OCI-LY7 (cell line): ENCODE measurements at regions not wholly inside any gene's neighbourhood (a gene's known extent, or its start where the extent isn't known, plus 50 kb on each side); places are given as distances from the start of the nearest gene placed in this dataset.
"Not testable (repeated sequence)": the region's sequence is repeated elsewhere in the genome, so short reads cannot be mapped to it uniquely, and the experiment has no call there.

Experiments
- BruUV-seq: library from RNA; stranded (reverse); fragments of 400-500 nt; replicated peaks from 2 replicates; lab custom pipeline; 2021; lab: Mats Ljungman, UMichigan
- CTCF ChIA-PET: fragments of 300-600 bp; sonication (Branson Sonifier 250); formaldehyde crosslinking; loops from one replicate; lab custom pipeline; 2022; ENCODE audit warnings: antibody characterized with exemption; ENCODE audit not compliant: unreplicated experiment; lab: Charles Lee
- POLR2A ChIA-PET: fragments of 300-600 bp; sonication (Branson Sonifier 250); formaldehyde crosslinking; loops from one replicate; lab custom pipeline; 2022; ENCODE audit warnings: antibody characterized with exemption; lab: Charles Lee
- DNase-seq: peaks from one replicate; pipeline ENCODE4 v3.0.0-alpha.2; 2015; ENCODE audit warnings: low spot score
- H2AFZ ChIP-seq: fragments of 200-600 bp; sonication (generic), shearing (Covaris generic); 2 replicates; pipeline ENCODE4 v1.6.1; 2014; ENCODE audit warnings: mild to moderate bottlenecking, antibody characterized with exemption, low read length, moderate library complexity
- H3K27ac ChIP-seq: fragments of 200-600 bp; sonication (generic); 2 replicates; pipeline ENCODE4 v1.5.1; 2014; ENCODE audit warnings: mixed run types, low read depth, mild to moderate bottlenecking, moderate library complexity, low read length, inconsistent platforms; ENCODE audit not compliant: poor library complexity, severe bottlenecking
- H3K36me3 ChIP-seq: fragments of 200-600 bp; sonication (generic); 2 replicates; pipeline ENCODE4 v1.6.1; 2014; ENCODE audit warnings: mild to moderate bottlenecking, antibody characterized with exemption, low read length, moderate library complexity, mixed read lengths; ENCODE audit not compliant: insufficient read depth
- H3K4me1 ChIP-seq: fragments of 200-600 bp; sonication (generic); 2 replicates; pipeline ENCODE4 v1.5.1; 2014; ENCODE audit warnings: mild to moderate bottlenecking, low read length; ENCODE audit not compliant: insufficient read depth, poor library complexity, severe bottlenecking
- H3K4me2 ChIP-seq: fragments of 200-600 bp; sonication (generic); 2 replicates; pipeline ENCODE4 v1.6.1; 2014; ENCODE audit warnings: mild to moderate bottlenecking, low read length
- H3K4me3 ChIP-seq: fragments of 200-600 bp; sonication (generic); 2 replicates; pipeline ENCODE4 v1.5.1; 2014; ENCODE audit warnings: mild to moderate bottlenecking, low read depth, low read length; ENCODE audit not compliant: poor library complexity, severe bottlenecking
- H3K79me2 ChIP-seq: fragments of 200-600 bp; sonication (generic); 2 replicates; pipeline ENCODE4 v1.6.1; 2016; ENCODE audit warnings: low read depth, mild to moderate bottlenecking, low read length, moderate library complexity, mixed read lengths; ENCODE audit not compliant: insufficient read depth
- H3K9me2 ChIP-seq: fragments of 200-600 bp; sonication (generic); 2 replicates; pipeline ENCODE4 v1.6.1; 2016; ENCODE audit warnings: mild to moderate bottlenecking, low read length, mixed read lengths; ENCODE audit not compliant: insufficient read depth
- H3K9me3 ChIP-seq: fragments of 200-600 bp; sonication (generic); 2 replicates; pipeline ENCODE4 v1.6.1; 2014; ENCODE audit warnings: mild to moderate bottlenecking, mixed run types, low read length, mixed read lengths
- H4K20me1 ChIP-seq: fragments of 200-600 bp; sonication (generic); 2 replicates; pipeline ENCODE4 v1.6.1; 2014; ENCODE audit warnings: mild to moderate bottlenecking, antibody characterized with exemption, low read length, moderate library complexity, mixed read lengths; ENCODE audit not compliant: insufficient read depth
- EZH2phosphoT487 ChIP-seq: fragments of 200-600 bp; sonication (generic); IDR thresholded peaks from 2 replicates; pipeline ENCODE4 v1.6.1; 2018; ENCODE audit warnings: low read depth, borderline replicate concordance, mild to moderate bottlenecking, mixed run types, antibody characterized with exemption, low read length, moderate library complexity, mixed read lengths
- intact Hi-C: fragments of 100-400 bp; cut with micrococcal nuclease; formaldehyde crosslinking; loops from one replicate; pipeline ENCODE4 v1.10.0; 2022; ENCODE audit not compliant: unreplicated experiment
- TF ChIP-seq, protein P1 (sequence below): fragments of 200-600 bp; sonication (generic); conservative IDR thresholded peaks from 2 replicates; pipeline ENCODE4 v1.5.1; 2014; ENCODE audit warnings: mild to moderate bottlenecking, antibody characterized with exemption, low read length, moderate library complexity, mixed read lengths

DNA sequence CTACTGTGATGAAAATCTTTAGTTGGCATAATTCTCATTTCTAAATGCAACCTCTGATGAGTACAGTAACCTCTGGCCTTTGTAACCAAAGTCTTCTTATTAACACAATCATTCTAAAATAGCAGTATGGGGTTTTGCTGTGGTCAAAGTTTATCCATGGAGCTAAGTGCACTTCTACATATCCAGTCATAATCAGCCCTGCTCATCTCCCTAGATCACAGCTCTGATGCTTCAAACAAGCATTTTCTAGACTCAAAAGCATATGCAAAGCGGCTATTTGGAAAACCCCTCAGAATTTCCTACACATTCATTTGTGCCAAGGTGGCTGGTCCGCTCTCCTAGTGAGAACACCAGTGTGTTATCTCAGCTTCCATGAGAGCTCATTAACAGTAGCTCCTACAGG lies 418.6 kb downstream of the MRPL39 start:
- CTCF ChIA-PET = no interaction called here
- no peak for DNase-seq
- H2AFZ ChIP-seq = no peak overlapping the region
- TF ChIP-seq, protein P1, sequence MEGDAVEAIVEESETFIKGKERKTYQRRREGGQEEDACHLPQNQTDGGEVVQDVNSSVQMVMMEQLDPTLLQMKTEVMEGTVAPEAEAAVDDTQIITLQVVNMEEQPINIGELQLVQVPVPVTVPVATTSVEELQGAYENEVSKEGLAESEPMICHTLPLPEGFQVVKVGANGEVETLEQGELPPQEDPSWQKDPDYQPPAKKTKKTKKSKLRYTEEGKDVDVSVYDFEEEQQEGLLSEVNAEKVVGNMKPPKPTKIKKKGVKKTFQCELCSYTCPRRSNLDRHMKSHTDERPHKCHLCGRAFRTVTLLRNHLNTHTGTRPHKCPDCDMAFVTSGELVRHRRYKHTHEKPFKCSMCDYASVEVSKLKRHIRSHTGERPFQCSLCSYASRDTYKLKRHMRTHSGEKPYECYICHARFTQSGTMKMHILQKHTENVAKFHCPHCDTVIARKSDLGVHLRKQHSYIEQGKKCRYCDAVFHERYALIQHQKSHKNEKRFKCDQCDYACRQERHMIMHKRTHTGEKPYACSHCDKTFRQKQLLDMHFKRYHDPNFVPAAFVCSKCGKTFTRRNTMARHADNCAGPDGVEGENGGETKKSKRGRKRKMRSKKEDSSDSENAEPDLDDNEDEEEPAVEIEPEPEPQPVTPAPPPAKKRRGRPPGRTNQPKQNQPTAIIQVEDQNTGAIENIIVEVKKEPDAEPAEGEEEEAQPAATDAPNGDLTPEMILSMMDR = no peak
- TF ChIP-seq EZH2phosphoT487 = no peak
- no peaks in the 10 kb centered on the region for H3K9me2 ChIP-seq
- POLR2A ChIA-PET = interaction anchor here (0.5 kb wide), 1 partner anchor 8 kb away, joined by 6 read pairs; no protein-coding TSS in a partner anchor
- no peaks in the 10 kb centered on the region for H3K79me2 ChIP-seq
- H3K4me1 ChIP-seq = no peaks in the 10 kb centered on the region
- H3K36me3 ChIP-seq = no peaks in the 10 kb centered on the region
- peaks cover 21% of the 10 kb centered on the region for H3K9me3 ChIP-seq
- no peaks in the 10 kb centered on the region for H4K20me1 ChIP-seq
- no peak overlapping the region for H3K27ac ChIP-seq
- H3K4me3 ChIP-seq = no peak overlapping the region
- BruUV-seq = no TSS peak
- H3K4me2 ChIP-seq = no peak overlapping the region
- intact Hi-C loops = no loop called here

DNA sequence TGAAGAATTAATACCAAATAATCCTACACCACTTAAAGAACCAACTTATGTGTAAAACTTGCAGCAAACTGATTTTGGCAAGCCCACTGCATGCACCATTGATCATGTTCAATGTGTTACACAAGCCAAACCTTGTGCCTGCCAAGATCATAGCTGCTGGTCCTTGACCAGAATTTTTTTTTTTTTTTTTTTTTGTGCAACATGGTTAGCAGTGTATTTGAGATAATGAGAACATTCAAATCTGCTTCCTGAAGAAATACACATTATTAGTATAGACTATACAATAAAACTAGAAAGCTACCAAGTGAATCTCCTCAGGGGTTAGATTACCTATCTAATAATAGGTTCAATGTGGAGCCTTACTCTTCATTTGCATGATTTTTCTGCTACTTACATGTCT lies 421.0 kb downstream of the MRPL39 start:
- Histone ChIP-seq H3K9me2 (no peaks in the 10 kb centered on the region), H3K27ac (no peak overlapping the region), H3K4me3 (no peak overlapping the region), H3K79me2 (no peaks in the 10 kb centered on the region), H4K20me1 (no peaks in the 10 kb centered on the region), H3K4me1 (no peaks in the 10 kb centered on the region), H3K36me3 (no peaks in the 10 kb centered on the region), H3K9me3 (peaks cover 17% of the 10 kb centered on the region), H2AFZ (no peak overlapping the region), H3K4me2 (no peak overlapping the region)
- intact Hi-C loops = no loop called here
- TF ChIP-seq, protein P1 = no peak
- TF ChIP-seq EZH2phosphoT487 = no peak
- no TSS peak for BruUV-seq
- no peak for DNase-seq
- ChIA-PET POLR2A (no interaction called here), CTCF (no interaction called here)

DNA sequence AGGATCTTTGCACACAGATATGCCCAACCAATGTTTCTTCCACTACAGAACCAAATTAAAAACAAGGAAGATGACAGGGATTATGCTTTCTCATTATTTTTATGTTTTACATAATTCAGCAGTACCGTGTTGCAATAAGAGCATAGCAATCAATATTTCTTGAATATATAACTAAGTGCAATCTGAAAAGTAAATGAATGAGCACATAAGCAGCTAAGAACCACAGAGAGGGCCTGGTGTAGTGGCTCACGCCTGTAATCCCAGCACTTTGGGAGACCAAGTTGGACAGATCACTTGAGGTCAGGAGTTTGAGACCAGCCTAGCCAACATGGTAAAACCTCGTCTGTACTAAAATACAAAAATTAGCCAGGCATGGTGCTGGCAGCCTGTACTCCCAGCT lies 423.7 kb downstream of the MRPL39 start:
- H3K4me2 ChIP-seq = no peak overlapping the region
- CTCF ChIA-PET = no interaction called here
- no peak overlapping the region for H2AFZ ChIP-seq
- DNase-seq = no peak
- H3K9me3 ChIP-seq = peaks cover 23% of the 10 kb centered on the region
- H3K9me2 ChIP-seq = no peaks in the 10 kb centered on the region
- H3K4me1 ChIP-seq = no peaks in the 10 kb centered on the region
- H3K27ac ChIP-seq = no peak overlapping the region
- no peaks in the 10 kb centered on the region for H3K79me2 ChIP-seq
- H3K36me3 ChIP-seq = no peaks in the 10 kb centered on the region
- BruUV-seq = no TSS peak
- H3K4me3 ChIP-seq = no peak overlapping the region
- POLR2A ChIA-PET = no interaction called here
- no peaks in the 10 kb centered on the region for H4K20me1 ChIP-seq
- intact Hi-C loops = no loop called here
- TF ChIP-seq EZH2phosphoT487 = no peak
- TF ChIP-seq, protein P1 = no peak

DNA sequence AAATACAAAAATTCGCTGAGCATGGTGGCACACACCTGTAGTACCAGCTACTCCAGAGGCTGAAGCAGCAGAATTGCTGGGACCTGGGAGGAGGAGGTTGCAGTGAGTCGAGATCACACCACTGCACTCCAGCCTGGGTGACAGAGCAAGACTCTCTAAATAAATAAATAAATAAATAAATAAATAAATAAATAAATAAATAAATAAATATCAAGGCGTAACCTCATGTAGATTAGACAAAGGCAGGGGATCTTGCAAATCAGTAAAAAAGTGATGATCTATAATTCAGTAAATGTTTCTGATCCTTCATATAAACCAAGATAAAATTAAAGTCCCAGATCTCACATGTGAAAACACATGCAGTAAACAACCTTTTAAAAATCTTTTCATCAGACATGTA lies 425.6 kb downstream of the MRPL39 start:
- H3K9me2 ChIP-seq, intact Hi-C loops, H3K36me3 ChIP-seq, H4K20me1 ChIP-seq, H2AFZ ChIP-seq, H3K4me2 ChIP-seq, POLR2A ChIA-PET, DNase-seq, H3K27ac ChIP-seq, H3K4me1 ChIP-seq, H3K4me3 ChIP-seq, CTCF ChIA-PET, BruUV-seq, H3K79me2 ChIP-seq: not testable (repeated sequence)
- H3K9me3 ChIP-seq = peaks cover 15% of the 10 kb centered on the region; the same call in 1 of the 2 replicates
